Neuronal stem cell (in vitro differentiated cells): ENCODE measurements at regions not wholly inside any gene's neighbourhood (a gene's known extent, or its start where the extent isn't known, plus 50 kb on each side); places are given as distances from the start of the nearest gene placed in this dataset.
A peak's percentile ranks its signal among the peaks of the same experiment; 100 is the strongest.

Experiments used
- DNase-seq: peaks from one replicate; pipeline ENCODE4 v3.0.0-alpha.2; 2013; ENCODE audit warnings: low spot score
- H2AFZ ChIP-seq: one replicate; pipeline ENCODE4 v1.6.1; 2013; ENCODE audit warnings: mild to moderate bottlenecking, low read length, inconsistent platforms
- H2AK5ac ChIP-seq: 2 replicates; pipeline ENCODE4 v1.6.1; 2013; ENCODE audit warnings: low read depth, mild to moderate bottlenecking, inconsistent platforms, low read length, moderate library complexity, mixed read lengths
- H2BK120ac ChIP-seq: 2 replicates; pipeline ENCODE4 v1.6.1; 2013; ENCODE audit warnings: low read depth, mild to moderate bottlenecking, inconsistent platforms, low read length, moderate library complexity, mixed read lengths
- H2BK12ac ChIP-seq: one replicate; pipeline ENCODE4 v1.6.1; 2013; ENCODE audit warnings: low read length, inconsistent platforms
- H2BK15ac ChIP-seq: 2 replicates; pipeline ENCODE4 v1.6.1; 2013; ENCODE audit warnings: mild to moderate bottlenecking, low read length, inconsistent platforms, mixed read lengths
- H2BK5ac ChIP-seq: one replicate; pipeline ENCODE4 v1.6.1; 2013; ENCODE audit warnings: inconsistent platforms, mild to moderate bottlenecking, low read length, moderate library complexity
- H3K14ac ChIP-seq: one replicate; pipeline ENCODE4 v1.6.1; 2013; ENCODE audit warnings: low read length, inconsistent platforms
- H3K18ac ChIP-seq: 2 replicates; pipeline ENCODE4 v1.6.1; 2013; ENCODE audit warnings: low read length, inconsistent platforms
- H3K23ac ChIP-seq: 2 replicates; pipeline ENCODE4 v1.6.1; 2013; ENCODE audit warnings: low read depth, mild to moderate bottlenecking, mixed read lengths, low read length, inconsistent platforms; ENCODE audit not compliant: poor library complexity
- H3K27ac ChIP-seq: replicated peaks from 3 replicates; pipeline ENCODE4 v1.5.1; 2013; ENCODE audit warnings: low read length, inconsistent platforms
- H3K27me3 ChIP-seq, 3 experiments: 2 replicates each; pipeline ENCODE4 v1.6.1; 2013; ENCODE audit warnings: low read length in 3 of 3, mild to moderate bottlenecking in 2 of 3, inconsistent platforms in 1 of 3, low read depth in 1 of 3, mixed read lengths in 1 of 3, moderate library complexity in 1 of 3; ENCODE audit not compliant: control insufficient read depth in 3 of 3, insufficient read depth in 3 of 3
- H3K36me3 ChIP-seq, 2 donors: replicated peaks in 1 of 2; 2 replicates each; pipeline ENCODE4 v1.6.1; 2013; ENCODE audit warnings: low read length in 2 of 2; ENCODE audit not compliant: control insufficient read depth in 2 of 2, insufficient read depth in 2 of 2
- H3K4ac ChIP-seq: 2 replicates; pipeline ENCODE4 v1.6.1; 2013; ENCODE audit warnings: inconsistent platforms, mild to moderate bottlenecking, low read length, moderate library complexity
- H3K4me1 ChIP-seq, 2 donors: 1 replicate in 1 of 2; 2 replicates in 1 of 2; pipeline ENCODE4 v1.6.1; 2013; ENCODE audit warnings: low read length in 2 of 2, low read depth in 1 of 2; ENCODE audit not compliant: control insufficient read depth in 2 of 2, insufficient read depth in 1 of 2
- H3K4me2 ChIP-seq: one replicate; pipeline ENCODE4 v1.6.1; 2013; ENCODE audit warnings: mild to moderate bottlenecking, low read length, inconsistent platforms; ENCODE audit not compliant: insufficient read depth, poor library complexity, severe bottlenecking
- H3K4me3 ChIP-seq, 2 donors: 2 replicates each; pipeline ENCODE4 v1.5.1; 2013; ENCODE audit warnings: low read length in 2 of 2, mild to moderate bottlenecking in 2 of 2, inconsistent platforms in 1 of 2, moderate library complexity in 1 of 2
- H3K79me1 ChIP-seq: one replicate; pipeline ENCODE4 v1.6.1; 2013; ENCODE audit warnings: low read depth, mild to moderate bottlenecking, inconsistent platforms, low read length, moderate library complexity
- H3K9ac ChIP-seq: one replicate; pipeline ENCODE4 v1.6.1; 2013; ENCODE audit warnings: mild to moderate bottlenecking, low read depth, low read length, inconsistent platforms; ENCODE audit not compliant: poor library complexity
- H3K9me3 ChIP-seq, 2 donors: replicated peaks in 1 of 2; 2 replicates each; pipeline versions ENCODE3 to v1.6.1; 2013; ENCODE audit warnings: low read length in 2 of 2, mild to moderate bottlenecking in 2 of 2, inconsistent platforms in 1 of 2, low read depth in 1 of 2, mixed read lengths in 1 of 2, moderate library complexity in 1 of 2; ENCODE audit not compliant: control insufficient read depth in 2 of 2, insufficient read depth in 1 of 2
- H4K8ac ChIP-seq: one replicate; pipeline ENCODE4 v1.6.1; 2013; ENCODE audit warnings: low read depth, mild to moderate bottlenecking, inconsistent platforms, low read length, moderate library complexity
- H4K91ac ChIP-seq: one replicate; pipeline ENCODE4 v1.6.1; 2013; ENCODE audit warnings: low read length, low read depth, mild to moderate bottlenecking, inconsistent platforms; ENCODE audit not compliant: poor library complexity
- WGBS, 2 donors: extraction: QIAGEN DNeasy Blood & Tissue Kit; methylation state at CpG; one replicate each; pipeline ENCODE4 v1.1.7; 2013; ENCODE audit warnings: missing lambda C conversion rate in 2 of 2, mixed read lengths in 1 of 2; ENCODE audit not compliant: insufficient read length in 2 of 2, insufficient replicate concordance in 1 of 2; ENCODE audit errors: extremely low coverage in 2 of 2; 5-methylcytosine and 5-hydroxymethylcytosine counted together

DNA sequence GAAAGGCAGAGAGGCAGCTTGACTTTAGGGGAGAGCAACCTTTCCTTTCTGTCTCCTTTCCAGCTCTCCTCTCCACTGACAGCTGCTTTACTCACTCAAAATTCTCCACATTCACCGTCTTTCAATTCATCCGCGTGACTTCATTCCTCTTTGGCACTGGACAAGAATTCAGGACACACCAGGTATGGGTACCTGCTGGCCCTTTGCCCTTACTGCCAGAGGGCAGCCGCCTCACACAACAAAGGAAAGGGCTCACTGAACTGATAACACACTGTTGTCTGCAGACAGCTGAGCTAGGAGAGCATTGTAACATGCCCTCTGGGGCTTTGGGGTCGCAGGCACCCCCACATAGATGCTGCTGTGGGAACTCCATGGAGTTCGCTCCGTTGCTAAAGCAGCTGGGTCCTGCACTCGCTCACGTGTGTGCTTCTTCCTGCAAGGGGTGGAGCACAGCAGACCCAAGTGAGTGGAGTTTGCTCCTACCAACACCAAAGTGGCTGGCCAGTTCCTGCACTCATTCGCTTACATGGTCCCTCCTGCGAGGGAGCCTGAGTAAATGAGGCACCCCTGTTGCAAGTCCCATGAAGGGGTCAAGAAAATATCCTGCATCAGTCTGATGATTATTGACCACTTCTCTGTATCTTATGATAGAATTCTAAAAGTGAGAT, 79.0 kb upstream of the SGO1 start:
- Histone ChIP-seq H3K4me2 (no peak overlapping the region), H3K4me3 (no peak overlapping the region), H3K18ac (peak overlapping the region; percentile 80), H2BK12ac (no peak overlapping the region), H3K36me3 (no peaks in the 10 kb centered on the region), H3K9me3 (no peaks in the 10 kb centered on the region), H2BK15ac (no peak overlapping the region), H3K23ac (no peak overlapping the region), H2AFZ (no peak overlapping the region), H4K91ac (no peak overlapping the region), H4K8ac (no peak overlapping the region), H2BK120ac (no peak overlapping the region), H3K4ac (no peak overlapping the region), H3K14ac (no peak overlapping the region), H3K79me1 (no peaks in the 10 kb centered on the region), H3K27ac (no peak overlapping the region), H2BK5ac (no peak overlapping the region), H3K9ac (no peak overlapping the region), H3K4me1 (peaks cover 0 to 2% of the 10 kb centered on the region in 2 donors), H3K27me3 (peaks cover 0 to 2% (median 0%) of the 10 kb centered on the region in 3 experiments), H2AK5ac (no peak overlapping the region)
- WGBS, 2 donors, result no CpG with 5 or more reads among the region's 11 CpGs
- no peak for DNase-seq

DNA sequence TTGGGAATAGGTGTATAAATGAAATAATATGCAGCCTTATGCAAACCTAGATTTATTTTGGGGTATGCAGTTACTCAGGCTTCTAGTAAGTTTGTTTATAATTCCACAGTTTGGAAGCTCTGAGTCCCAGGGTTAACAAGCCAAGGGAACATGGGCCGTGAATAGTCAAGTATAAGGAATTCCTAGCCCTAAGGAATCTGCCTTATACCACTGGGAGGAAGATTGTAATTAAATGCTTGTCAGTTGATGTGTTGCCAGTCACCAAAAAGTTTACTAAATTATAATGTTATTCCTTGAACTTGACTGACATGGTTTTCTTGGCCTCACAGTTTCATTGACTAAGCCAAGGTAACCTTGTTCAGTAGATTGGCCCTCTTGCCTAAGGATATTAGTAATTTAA, 72.4 kb upstream of the SGO1 start:
- H2BK120ac ChIP-seq, result no peak overlapping the region
- H3K18ac ChIP-seq, result no peak overlapping the region
- no peaks in the 10 kb centered on the region for H3K36me3 ChIP-seq
- no peak overlapping the region for H3K27ac ChIP-seq
- H3K4me3 ChIP-seq, result no peak overlapping the region
- H3K9me3 ChIP-seq, result no peaks in the 10 kb centered on the region
- no peak overlapping the region for H3K4ac ChIP-seq
- H4K8ac ChIP-seq, result no peak overlapping the region
- no peaks in the 10 kb centered on the region for H3K4me1 ChIP-seq
- DNase-seq, result no peak
- WGBS, 2 donors, result no CpG with 5 or more reads among the region's 1 CpG
- H3K79me1 ChIP-seq, result no peaks in the 10 kb centered on the region
- H3K4me2 ChIP-seq, result no peak overlapping the region
- H2BK5ac ChIP-seq, result no peak overlapping the region
- H4K91ac ChIP-seq, result no peak overlapping the region
- no peak overlapping the region for H3K9ac ChIP-seq
- H2AK5ac ChIP-seq, result no peak overlapping the region
- H3K14ac ChIP-seq, result no peak overlapping the region
- no peak overlapping the region for H2AFZ ChIP-seq
- no peak overlapping the region for H3K23ac ChIP-seq
- no peak overlapping the region for H2BK15ac ChIP-seq
- H3K27me3 ChIP-seq, result no peaks in the 10 kb centered on the region
- no peak overlapping the region for H2BK12ac ChIP-seq

DNA sequence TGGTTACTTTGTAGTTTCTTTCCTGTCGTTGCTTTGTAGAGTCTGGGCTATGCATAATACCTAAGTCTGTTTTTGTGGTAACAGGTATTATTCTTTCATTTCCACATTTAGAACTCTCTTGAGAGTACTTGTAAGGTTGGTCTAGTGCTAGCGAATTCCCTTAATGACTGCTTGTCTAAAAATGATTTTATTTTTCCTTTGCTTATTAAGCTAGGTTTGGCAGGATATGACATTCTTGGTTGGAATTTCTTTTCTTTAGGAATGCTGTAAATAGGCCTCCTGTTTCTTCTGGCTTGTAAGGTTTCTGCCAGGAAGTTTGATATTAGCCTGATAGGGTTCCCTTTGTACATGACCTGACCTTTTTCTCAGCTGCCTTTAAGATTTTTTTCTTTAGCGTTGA, 70.1 kb upstream of the SGO1 start:
- Histone ChIP-seq H3K18ac (no peak overlapping the region), H3K27me3 (no peaks in the 10 kb centered on the region), H3K36me3 (no peaks in the 10 kb centered on the region), H3K4me2 (no peak overlapping the region), H3K4ac (no peak overlapping the region), H2BK120ac (no peak overlapping the region), H3K9ac (no peak overlapping the region), H4K91ac (no peak overlapping the region), H3K4me1 (no peaks in the 10 kb centered on the region), H3K14ac (no peak overlapping the region), H3K27ac (no peak overlapping the region), H2AK5ac (no peak overlapping the region), H3K9me3 (no peaks in the 10 kb centered on the region), H2BK12ac (no peak overlapping the region), H4K8ac (no peak overlapping the region), H2BK15ac (no peak overlapping the region), H3K23ac (no peak overlapping the region), H3K4me3 (no peak overlapping the region), H2BK5ac (no peak overlapping the region), H2AFZ (no peak overlapping the region), H3K79me1 (no peaks in the 10 kb centered on the region)
- WGBS, 2 donors, result no CpG with 5 or more reads among the region's 3 CpGs
- DNase-seq, result no peak

DNA sequence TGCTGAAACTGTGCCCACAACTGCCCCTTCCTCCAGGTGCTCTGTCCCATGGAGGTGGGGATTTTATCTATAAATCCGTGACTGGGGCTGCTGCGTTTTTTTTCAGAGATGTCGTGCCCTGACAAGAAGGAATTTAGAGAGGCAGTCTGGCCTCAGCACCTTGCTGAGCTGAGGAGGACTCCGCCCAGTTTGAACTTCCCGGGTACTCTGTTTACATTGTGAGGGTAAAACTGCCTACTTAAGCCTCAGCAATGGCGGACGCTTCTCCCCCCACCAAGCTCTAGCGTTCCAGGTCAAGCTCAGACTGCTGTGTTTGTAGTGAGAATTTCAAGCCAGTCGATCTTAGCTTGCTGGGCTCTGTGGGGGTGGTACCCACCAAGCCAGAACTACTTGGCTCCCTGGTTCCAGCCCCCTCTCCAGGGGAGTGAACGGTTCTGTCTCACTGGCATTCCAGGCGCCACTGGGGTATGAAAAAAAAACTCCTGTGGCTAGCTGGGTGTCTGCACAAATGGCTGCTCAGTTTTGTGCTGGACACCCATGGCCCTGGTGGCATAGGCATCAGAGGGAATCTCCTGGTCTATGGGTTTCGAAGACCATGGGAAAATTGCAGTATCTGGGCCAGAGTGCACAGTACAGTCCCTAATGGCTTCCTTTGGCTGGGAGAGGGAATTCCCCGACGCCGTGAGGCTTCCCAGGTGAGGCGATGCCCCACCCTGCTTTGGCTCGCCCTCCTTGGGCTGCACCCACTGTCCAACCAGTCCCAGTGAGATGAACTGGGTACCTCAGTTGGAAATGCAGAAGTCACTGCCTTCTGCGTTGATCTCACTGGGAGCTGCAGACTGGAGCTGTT, 68.5 kb upstream of the SGO1 start:
- DNase-seq, result no peak
- Histone ChIP-seq H3K4me1 (peaks cover 0 to 1% of the 10 kb centered on the region in 2 donors), H3K36me3 (no peaks in the 10 kb centered on the region), H2BK15ac (no peak overlapping the region), H3K18ac (peak overlapping the region; percentile 51), H3K79me1 (no peaks in the 10 kb centered on the region), H3K9ac (no peak overlapping the region), H3K4ac (no peak overlapping the region), H2BK5ac (no peak overlapping the region), H3K4me2 (no peak overlapping the region), H3K14ac (no peak overlapping the region), H4K91ac (no peak overlapping the region), H4K8ac (no peak overlapping the region), H3K4me3 (no peak overlapping the region), H2BK120ac (no peak overlapping the region), H3K27ac (no peak overlapping the region), H3K9me3 (no peaks in the 10 kb centered on the region), H2AK5ac (no peak overlapping the region), H2BK12ac (no peak overlapping the region), H2AFZ (no peak overlapping the region), H3K27me3 (no peaks in the 10 kb centered on the region), H3K23ac (no peak overlapping the region)
- WGBS, 2 donors, result no CpG with 5 or more reads among the region's 18 CpGs
